HG03558 (cell line): ENCODE measurements at regions not wholly inside any gene's neighbourhood (a gene's known extent, or its start where the extent isn't known, plus 50 kb on each side); places are given as distances from the start of the nearest gene placed in this dataset.
A peak's percentile ranks its signal among the peaks of the same experiment; 100 is the strongest.

Source experiments
- ATAC-seq: cut with Tn5 transposase; IDR thresholded peaks from one replicate; pipeline ENCODE4 v1.9.1; 2021; ENCODE audit warnings: moderate number of reproducible peaks; ENCODE audit not compliant: unreplicated experiment; ENCODE audit errors: extremely low read depth

GRCh38 chr5:82356808-82357671, 78.9 kb upstream of the RPS23 start:
- ATAC-seq = peak; percentile 32

GRCh38 chr5:82356021-82356420, 77.9 kb upstream of the RPS23 start:
- no peak for ATAC-seq

GRCh38 chr5:82355496-82355895, 77.3 kb upstream of the RPS23 start:
- no peak for ATAC-seq

GRCh38 chr5:82355053-82355452, 76.9 kb upstream of the RPS23 start:
- ATAC-seq = no peak

GRCh38 chr5:82354543-82354942, 76.4 kb upstream of the RPS23 start:
- ATAC-seq = no peak

GRCh38 chr5:82353522-82353921, 75.4 kb upstream of the RPS23 start:
- no peak for ATAC-seq

- ATAC-seq = no peak
These were observed 74.1 kb upstream of the RPS23 start for GRCh38 chr5:82352146-82352791.

- no peak for ATAC-seq
These were observed 73.6 kb upstream of the RPS23 start for GRCh38 chr5:82351754-82352145.

- no peak for ATAC-seq
These were observed 73.1 kb upstream of the RPS23 start for GRCh38 chr5:82351297-82351696.

GRCh38 chr5:82349652-82350051, 71.5 kb upstream of the RPS23 start:
- ATAC-seq = no peak

- no peak for ATAC-seq
These were observed 70.8 kb upstream of the RPS23 start for GRCh38 chr5:82348784-82349425.

GRCh38 chr5:82347201-82347865, 69.2 kb upstream of the RPS23 start:
- no peak for ATAC-seq

- no peak for ATAC-seq
These were observed 68.4 kb upstream of the RPS23 start for GRCh38 chr5:82346399-82347165.

GRCh38 chr5:82345108-82345507, 67.0 kb upstream of the RPS23 start:
- ATAC-seq = no peak

- ATAC-seq = no peak
These were observed 63.2 kb upstream of the RPS23 start for GRCh38 chr5:82341325-82341724.

GRCh38 chr5:82340799-82341198, 62.6 kb upstream of the RPS23 start:
- no peak for ATAC-seq

GRCh38 chr5:82339792-82340191, 61.6 kb upstream of the RPS23 start:
- no peak for ATAC-seq

- ATAC-seq = no peak
These were observed 60.7 kb upstream of the RPS23 start for GRCh38 chr5:82338771-82339373.

- no peak for ATAC-seq
These were observed 58.8 kb upstream of the RPS23 start for GRCh38 chr5:82336959-82337351.
